CD4-positive, alpha-beta T cell treated with Interleukin-15 for 4 hours (primary cell): ENCODE measurements at regions not wholly inside any gene's neighbourhood (a gene's known extent, or its start where the extent isn't known, plus 50 kb on each side); places are given as distances from the start of the nearest gene placed in this dataset.
"Not testable (repeated sequence)": the region's sequence is repeated elsewhere in the genome, so short reads cannot be mapped to it uniquely, and the experiment has no call there.

Experiments used
- DNase-seq: peaks from one replicate; pipeline ENCODE4 v3.0.0-alpha.2; 2020; ENCODE audit warnings: low spot score

- no peak for DNase-seq
These were observed 188.1 kb downstream of the TMEM167A start for GRCh38 chr5:82889088-82889487.

GRCh38 chr5:82886911-82887310 lies 190.3 kb downstream of the TMEM167A start:
- no peak for DNase-seq

GRCh38 chr5:82885627-82886389 lies 191.4 kb downstream of the TMEM167A start:
- DNase-seq = no peak

GRCh38 chr5:82884821-82885471 lies 192.2 kb downstream of the TMEM167A start:
- DNase-seq = no peak

GRCh38 chr5:82882316-82882715 lies 194.9 kb downstream of the TMEM167A start:
- no peak for DNase-seq

GRCh38 chr5:82881571-82882174 lies 195.5 kb downstream of the TMEM167A start:
- no peak for DNase-seq

- DNase-seq = no peak
These were observed 198.1 kb downstream of the TMEM167A start for GRCh38 chr5:82879089-82879488.

- DNase-seq = no peak
These were observed 203.7 kb downstream of the TMEM167A start for GRCh38 chr5:82873452-82873851.

- DNase-seq = not testable (repeated sequence)
These were observed 204.6 kb downstream of the TMEM167A start for GRCh38 chr5:82872321-82873288.

- no peak for DNase-seq
These were observed 211.6 kb downstream of the TMEM167A start for GRCh38 chr5:82865625-82866024.

GRCh38 chr5:82863266-82863665 lies 213.9 kb downstream of the TMEM167A start:
- DNase-seq = no peak

GRCh38 chr5:82862711-82863110 lies 214.5 kb downstream of the TMEM167A start:
- no peak for DNase-seq

- no peak for DNase-seq
These were observed 214.9 kb downstream of the TMEM167A start for GRCh38 chr5:82862261-82862660.

- no peak for DNase-seq
These were observed 215.5 kb downstream of the TMEM167A start for GRCh38 chr5:82861701-82862100.

- no peak for DNase-seq
These were observed 217.6 kb downstream of the TMEM167A start for GRCh38 chr5:82859451-82860140.

GRCh38 chr5:82858151-82859025 lies 218.8 kb downstream of the TMEM167A start:
- DNase-seq = no peak

- DNase-seq = no peak
These were observed 221.2 kb downstream of the TMEM167A start for GRCh38 chr5:82855893-82856550.

GRCh38 chr5:82854956-82855355 lies 222.2 kb downstream of the TMEM167A start:
- DNase-seq = no peak

- DNase-seq = no peak
These were observed 225.7 kb downstream of the TMEM167A start for GRCh38 chr5:82851471-82851870.

- no peak for DNase-seq
These were observed 226.8 kb downstream of the TMEM167A start for GRCh38 chr5:82850393-82850792.
